Fibroblast of lung (primary cell): ENCODE measurements at regions not wholly inside any gene's neighbourhood (a gene's known extent, or its start where the extent isn't known, plus 50 kb on each side); places are given as distances from the start of the nearest gene placed in this dataset.

Source experiments
- EZH2 ChIP-seq: IDR thresholded peaks from 2 replicates; pipeline ENCODE4 v1.5.1; 2012; ENCODE audit warnings: low read length, control low read depth, mild to moderate bottlenecking; ENCODE audit errors: missing control alignments
- TF ChIP-seq, protein P1 (sequence below), 2 donors: IDR thresholded peaks in 1 of 2; conservative IDR thresholded peaks in 1 of 2; 1 replicate in 1 of 2; 2 replicates in 1 of 2; pipeline ENCODE4 v1.5.1; 2011 to 2012; ENCODE audit warnings: low read length in 2 of 2, control low read depth in 1 of 2, inconsistent platforms in 1 of 2, low read depth in 1 of 2, mild to moderate bottlenecking in 1 of 2

DNA sequence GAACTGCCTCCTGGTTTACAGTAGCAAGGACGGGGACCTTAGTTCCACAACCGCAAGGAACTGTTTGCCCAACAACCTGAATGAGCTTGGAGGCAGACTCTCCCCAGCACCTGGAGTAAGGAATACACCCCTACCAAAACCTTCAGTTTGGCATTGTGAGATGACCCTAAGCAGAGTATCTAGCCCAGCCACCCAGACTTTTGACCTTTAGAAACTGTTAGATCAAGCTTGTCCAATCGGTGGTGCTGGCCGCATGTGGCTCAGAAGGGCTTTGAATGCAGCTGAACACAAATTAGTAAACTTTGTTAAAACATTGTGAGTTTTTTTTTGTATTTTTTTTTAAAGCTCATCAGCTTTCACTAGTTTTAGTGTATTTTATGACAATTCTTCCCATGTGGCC lies 86.9 kb upstream of the C9orf72 start:
- TF ChIP-seq, protein P1, sequence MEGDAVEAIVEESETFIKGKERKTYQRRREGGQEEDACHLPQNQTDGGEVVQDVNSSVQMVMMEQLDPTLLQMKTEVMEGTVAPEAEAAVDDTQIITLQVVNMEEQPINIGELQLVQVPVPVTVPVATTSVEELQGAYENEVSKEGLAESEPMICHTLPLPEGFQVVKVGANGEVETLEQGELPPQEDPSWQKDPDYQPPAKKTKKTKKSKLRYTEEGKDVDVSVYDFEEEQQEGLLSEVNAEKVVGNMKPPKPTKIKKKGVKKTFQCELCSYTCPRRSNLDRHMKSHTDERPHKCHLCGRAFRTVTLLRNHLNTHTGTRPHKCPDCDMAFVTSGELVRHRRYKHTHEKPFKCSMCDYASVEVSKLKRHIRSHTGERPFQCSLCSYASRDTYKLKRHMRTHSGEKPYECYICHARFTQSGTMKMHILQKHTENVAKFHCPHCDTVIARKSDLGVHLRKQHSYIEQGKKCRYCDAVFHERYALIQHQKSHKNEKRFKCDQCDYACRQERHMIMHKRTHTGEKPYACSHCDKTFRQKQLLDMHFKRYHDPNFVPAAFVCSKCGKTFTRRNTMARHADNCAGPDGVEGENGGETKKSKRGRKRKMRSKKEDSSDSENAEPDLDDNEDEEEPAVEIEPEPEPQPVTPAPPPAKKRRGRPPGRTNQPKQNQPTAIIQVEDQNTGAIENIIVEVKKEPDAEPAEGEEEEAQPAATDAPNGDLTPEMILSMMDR (conservative IDR thresholded peaks at IDR 0.05 in 1 of 2, IDR thresholded peaks at IDR 0.05 in 1 of 2; ENCODE audit: low read depth in 1 of 2, low read length in 2 of 2) = no peak
- no peak for TF ChIP-seq EZH2
